ENCODE measurements at regions not wholly inside any gene's neighbourhood (a gene's known extent, or its start where the extent isn't known, plus 50 kb on each side); places are given as distances from the start of the nearest gene placed in this dataset.
A peak's percentile ranks its signal among the peaks of the same experiment; 100 is the strongest.
"Not testable (repeated sequence)": the region's sequence is repeated elsewhere in the genome, so short reads cannot be mapped to it uniquely, and the experiment has no call there.

DNA sequence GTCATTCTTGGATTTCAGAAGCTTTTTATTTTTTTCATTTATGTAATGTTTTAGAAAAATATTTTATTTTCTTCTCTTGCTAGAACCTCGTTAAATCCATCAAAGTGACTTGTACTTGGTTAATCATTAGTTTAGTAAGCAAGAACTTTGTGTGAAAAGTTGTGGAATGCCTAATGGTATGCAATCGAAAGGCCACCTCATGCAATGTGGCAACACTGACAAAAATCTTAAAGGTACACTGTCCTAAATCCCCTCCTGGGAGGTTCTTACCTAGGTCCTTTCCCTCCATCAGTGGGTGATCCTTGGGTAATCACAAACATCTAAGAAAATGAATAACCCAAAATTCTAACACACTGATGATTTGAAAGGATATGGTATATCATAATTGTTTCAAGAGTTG lies 304.2 kb downstream of the DNAH5 start:
- DNase-seq: no peak

DNA sequence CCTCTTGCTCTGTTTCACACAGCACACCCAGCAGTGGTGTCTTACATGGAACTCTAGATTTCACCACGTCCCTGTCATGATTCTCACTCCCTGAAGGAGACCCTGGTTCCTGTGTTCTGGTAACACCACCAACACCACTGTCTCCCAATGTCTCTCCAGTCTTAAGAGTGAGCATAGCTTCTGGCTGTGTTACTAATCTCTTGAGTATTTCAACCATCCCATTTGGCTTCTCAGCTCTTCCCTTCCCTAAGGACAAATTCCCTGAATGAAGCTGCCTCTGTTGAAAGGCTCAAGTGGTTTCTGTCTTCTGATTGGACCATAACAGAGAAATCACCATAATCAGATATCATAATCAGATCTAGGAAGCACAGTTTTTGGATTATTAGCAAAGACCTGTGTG lies 311.8 kb downstream of the DNAH5 start:
- no peak for DNase-seq

DNA sequence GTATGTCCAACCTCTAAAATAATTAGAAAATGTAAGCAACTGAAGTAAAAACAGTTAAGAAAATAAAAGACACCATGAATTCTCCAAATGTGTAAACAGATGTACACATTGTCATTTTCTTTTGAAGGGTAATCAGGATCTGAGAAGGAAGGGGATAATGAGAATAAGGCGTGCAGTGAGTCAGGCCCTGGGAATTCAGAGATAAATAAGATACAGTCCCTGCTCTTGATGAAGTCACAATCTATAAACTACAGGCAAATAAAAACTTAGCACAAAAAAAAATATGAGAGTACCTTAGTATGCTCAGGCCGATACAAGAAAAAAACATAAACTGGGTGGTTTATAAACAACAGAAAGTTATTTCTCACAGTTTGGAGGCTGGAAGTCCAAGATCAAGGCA lies 315.3 kb downstream of the DNAH5 start:
- DNase-seq: no peak

DNA sequence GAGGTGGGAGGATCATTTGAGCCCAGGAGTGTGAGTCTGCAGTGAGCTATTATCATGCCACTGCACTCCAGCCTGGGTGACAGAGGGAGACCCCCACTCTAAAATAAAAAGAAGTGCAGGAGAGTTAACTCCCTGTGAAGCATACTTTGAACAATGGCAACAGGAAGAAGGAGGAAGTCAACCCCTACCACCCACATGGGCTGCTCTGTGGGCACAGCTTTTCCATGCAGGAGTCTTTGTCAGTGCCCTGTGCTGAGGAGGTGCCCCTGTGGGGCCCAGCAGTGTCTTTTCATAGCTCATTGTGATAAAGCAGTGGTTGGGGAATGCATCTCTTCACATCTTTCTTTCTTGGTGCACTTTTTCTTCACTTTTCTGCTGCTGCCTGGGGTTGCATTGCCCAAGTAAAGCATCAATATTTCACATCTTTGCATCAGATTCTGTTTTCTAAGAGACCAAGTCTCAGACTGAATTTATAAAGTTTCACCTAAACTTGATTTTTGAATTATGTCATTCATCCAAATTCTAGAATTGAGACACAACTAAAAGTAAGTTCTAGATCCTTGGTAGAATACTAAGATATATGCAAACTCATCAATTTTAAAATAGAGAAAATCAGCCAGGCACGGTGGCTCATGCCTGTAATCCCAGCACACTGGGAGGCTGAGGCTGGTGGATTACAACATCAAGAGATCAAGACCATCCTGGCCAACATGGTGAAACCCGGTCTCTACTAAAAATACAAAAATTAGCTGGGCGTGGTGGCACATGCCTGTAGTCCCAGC lies 316.6 kb downstream of the DNAH5 start:
- DNase-seq: no peak

DNA sequence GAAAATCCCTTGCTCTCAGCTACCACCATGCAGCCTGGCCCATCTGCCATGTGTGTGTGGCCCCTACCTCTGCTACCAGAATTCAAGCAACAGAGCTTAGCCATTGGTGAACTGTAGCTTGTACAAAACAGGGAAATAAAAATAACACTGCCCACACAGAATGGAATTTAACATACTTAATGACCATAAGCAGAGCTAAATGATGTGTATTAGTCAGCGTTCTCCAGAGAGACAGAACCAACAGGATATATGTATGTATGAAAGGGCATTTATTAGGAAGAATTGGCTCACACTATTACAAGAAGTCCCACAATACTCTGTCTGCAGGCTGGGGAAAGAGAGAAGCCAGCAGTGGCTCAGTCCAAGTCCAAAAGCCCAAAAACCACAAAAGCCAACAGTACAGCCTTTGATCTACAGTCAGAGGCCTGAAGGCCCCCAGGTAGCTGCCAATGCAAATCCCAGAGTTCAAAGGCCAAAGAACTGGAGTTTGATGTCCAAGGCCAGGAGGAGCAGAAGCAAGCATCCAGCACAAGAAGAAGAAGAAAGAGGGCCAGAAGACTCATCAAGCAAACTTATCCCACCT lies 318.8 kb downstream of the DNAH5 start:
- DNase-seq: no peak

DNA sequence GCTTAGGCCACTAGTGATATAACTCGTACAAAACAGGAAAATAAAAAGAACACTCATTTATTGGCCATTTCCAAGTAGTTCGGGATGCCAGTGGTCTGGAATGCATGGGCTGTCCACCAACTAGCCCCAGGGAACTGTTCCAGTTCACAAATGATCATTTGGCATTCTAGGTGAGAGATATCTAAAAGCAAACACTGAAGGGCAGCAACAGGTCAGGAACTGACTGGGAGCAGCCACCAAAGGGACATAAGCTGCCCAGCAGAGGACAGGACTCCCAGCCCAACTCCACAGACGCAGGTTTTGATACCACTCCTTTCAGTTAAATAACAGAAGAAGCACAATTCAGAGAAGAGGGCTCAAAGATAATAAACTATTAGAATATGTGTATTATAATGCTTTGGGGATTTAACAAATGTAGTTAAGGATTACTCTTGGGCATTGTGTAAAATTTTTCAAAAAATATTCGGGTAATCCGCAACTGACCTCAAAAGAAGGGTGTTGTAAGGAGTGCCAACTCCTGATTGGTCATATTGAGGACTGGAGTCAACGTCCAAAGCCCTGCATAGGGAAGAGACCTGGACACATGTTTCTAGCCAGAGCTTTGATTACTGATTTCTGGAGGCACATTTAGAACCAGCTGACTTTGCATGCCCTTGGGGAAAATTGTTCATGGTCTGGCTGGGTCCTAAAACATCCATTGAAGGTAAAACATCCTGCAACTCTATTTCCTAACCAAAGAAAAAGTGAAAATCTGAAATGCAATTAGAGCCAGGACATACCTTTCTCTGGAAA lies 320.0 kb downstream of the DNAH5 start:
- no peak for DNase-seq

DNA sequence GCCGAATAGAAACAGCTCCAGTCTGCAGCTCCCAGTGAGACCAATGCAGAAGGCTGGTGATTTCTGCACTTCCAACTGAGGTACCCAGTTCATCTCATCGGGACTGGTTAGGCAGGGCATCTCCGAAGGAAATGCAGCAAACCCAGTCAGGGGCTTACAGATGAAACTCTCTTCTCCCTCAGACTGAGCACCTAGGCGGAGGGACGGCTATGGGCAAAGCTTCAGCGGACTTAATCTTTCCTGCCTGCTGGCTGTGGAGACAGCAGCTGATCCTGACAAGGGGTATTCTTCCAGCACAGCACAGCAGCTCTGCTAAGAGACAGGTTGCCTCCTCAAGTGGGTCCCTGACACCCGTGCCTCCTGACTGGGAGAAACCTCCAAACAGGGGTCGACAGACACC lies 330.9 kb downstream of the DNAH5 start:
- DNase-seq: no peak

DNA sequence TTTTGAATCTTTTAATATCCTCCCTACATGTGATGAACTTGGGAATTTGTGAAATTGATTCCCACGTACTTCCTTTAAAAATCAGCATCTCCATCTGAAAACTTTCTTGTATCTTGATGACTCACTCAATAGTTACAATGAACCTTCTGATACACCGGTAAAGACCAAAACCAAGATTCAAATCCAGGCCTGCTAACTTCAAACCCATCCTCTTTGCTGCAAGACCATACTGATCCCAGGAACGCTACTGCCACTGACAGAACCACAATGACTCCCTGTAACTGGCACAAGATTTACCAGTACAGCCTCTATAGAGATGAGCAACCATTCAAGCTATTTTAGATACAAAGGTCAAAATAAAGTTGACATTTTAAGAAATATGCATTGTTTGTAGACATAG lies 332.9 kb downstream of the DNAH5 start:
- DNase-seq: no peak

DNA sequence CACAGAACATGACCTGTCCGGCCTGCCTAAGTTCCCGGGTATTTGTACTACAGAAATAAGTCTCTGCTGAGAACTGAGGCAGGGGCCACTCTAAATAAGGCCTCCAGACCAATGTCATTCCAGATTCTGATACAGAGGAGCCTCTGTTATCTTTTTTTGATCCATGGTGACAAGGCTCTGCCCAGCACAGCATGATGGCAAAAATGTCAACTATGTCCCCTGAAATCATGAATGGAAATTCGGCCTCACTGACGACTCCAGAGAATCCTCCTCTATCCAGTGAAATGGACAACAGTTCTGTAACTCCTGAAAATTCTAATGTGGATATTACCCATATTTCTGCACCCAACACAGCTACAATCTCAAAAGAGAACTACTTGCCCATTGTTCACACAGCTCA lies 335.0 kb downstream of the DNAH5 start:
- DNase-seq: no peak

DNA sequence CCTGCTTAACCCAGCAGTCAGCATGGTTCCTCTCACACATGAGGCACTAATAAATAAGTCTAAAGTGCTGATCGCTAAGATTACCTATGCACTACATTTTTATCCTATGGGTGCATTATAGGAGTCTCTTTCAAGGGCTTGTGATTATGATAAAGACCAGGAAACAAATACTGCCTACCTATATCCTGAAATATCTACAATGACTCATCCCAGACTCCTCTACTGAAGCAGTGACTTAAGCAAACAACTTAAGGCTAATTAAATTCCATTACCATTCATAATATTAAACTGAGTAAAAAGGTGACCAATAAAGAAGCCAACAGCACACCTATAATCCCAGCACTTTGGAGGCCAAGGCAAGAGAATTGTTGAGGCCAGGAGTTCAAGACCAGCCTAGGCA lies 338.4 kb downstream of the DNAH5 start:
- no peak for DNase-seq

DNA sequence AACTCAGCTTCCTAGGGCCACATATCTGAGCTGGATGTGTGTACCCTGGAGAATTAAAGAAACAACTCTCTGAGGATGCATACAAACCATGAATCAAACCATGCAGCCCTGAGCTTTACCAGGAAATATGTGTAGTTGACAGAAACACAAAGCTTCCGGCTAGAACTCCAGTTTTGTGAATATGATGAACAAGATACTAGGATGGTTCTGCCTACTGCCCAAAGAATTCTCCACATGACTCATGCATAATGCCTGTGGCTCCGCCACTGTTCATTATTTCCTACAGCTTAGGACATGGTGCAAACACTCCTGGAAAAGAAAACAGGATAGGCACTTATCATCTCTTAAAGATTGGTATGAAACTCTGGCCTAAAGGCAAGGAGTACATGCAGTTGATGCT lies 343.4 kb downstream of the DNAH5 start:
- no peak for DNase-seq

DNA sequence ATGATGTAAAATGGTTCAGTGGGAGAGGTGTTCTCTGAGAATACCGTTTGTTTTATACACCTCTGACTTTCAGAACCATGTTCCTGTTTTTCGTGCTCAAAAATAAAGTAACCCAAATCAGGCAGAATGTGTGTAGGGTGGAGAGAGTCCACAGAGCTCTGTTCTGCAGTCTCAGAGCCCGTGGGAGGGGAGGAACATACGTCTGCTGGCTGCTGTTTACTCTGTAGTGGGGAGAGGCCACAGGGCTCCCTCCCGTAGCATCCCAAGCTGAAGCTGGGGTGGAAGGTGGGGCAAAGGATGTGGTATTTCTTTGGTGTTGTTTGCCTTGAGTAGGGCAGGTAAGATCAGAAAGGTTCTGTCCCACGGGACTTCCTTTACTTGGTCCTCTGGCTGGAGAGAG lies 348.5 kb downstream of the DNAH5 start:
- no peak for DNase-seq

DNA sequence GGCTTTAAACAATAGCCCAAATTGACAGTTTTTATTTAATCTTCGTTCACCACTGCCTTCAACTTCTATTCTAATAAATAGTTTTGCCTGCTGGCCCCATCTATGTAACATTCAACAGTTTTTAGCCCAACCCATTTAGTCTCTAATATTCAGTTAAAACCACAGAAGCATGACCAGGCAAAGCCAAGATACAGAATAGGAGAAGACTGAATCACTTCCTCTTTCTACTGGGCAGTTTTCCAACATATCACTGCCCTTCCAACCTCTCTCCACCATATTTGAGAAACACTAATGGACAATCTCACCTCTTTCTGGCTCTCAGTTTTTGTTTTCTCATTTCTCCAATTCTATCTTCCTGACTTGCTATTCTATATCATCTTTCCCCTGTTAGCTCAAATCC lies 352.9 kb downstream of the DNAH5 start:
- DNase-seq: no peak

DNA sequence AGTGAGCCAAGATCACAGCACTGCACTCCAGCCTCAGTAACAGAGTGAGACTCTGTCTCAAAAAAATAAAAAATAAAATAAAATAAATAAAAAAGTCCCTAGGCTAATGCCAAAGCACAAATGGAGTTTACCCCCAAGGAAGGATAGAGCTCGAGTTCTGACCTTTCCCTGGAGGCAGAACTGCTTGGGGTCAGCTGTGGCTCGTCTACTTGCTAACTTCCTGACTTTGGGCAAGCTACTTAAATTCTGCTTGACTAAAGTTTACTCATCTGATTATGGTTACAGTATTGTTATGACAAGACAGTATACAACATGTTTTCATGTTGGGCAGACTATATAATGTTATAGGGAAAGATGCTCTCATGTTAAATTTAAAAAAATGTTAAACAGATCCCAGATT lies 359.2 kb downstream of the DNAH5 start:
- DNase-seq: no peak

DNA sequence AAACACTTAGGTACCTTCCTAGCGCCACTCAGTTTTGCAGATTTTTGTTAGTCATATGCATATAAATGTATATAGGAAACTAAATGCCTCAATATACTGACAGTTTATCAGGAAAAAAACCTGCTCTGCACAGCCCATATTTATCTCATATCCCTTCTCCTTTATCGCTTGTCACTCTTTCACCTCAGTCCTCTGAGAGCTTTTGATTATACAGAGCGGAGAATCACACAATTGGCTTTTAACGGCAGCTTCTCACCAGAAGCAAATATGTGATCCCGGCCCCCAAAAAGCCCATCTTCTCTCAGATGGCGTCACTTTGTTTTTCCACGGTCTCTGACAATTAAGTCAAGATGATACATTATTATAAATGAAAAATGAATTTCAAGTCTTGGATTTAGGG lies 362.6 kb downstream of the DNAH5 start:
- DNase-seq: no peak

DNA sequence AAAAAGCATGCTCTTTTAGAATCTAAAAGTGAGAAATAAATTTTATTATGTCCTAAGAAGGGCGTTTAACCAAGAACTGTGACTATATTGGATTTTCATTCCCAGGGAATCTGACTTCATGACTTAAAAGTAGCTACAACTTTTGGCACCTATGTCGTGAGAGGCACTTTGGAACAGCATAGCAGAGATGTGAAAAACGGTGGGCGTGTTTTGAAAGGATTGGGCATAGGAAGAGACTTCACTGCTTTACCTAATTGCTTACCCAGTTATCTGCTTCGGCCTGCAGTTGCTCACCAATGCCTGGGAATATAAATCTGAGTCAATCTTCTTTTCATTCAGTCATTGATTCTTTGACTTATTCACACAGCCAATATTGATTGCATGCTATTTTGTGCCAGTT lies 363.4 kb downstream of the DNAH5 start:
- no peak for DNase-seq

DNA sequence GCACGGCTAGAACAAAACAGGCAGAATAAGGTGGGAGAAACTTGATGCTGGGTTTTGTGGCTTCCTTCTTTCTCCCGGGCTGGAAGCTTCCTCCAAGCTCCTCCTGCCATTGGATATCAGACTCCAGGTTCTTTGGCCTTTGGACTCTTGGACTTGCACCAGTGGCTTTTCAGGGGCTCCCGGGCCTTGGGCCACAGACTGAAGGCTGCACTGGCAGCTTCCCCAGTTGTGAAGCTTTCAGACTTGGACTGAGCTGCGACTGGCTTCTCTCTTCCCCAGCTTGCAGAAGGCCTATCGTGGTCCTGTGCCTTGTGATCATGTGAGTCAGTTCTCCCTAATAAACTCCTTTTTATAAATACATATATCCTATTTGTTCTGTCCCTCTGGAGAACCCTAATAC lies 364.4 kb downstream of the DNAH5 start:
- no peak for DNase-seq

DNA sequence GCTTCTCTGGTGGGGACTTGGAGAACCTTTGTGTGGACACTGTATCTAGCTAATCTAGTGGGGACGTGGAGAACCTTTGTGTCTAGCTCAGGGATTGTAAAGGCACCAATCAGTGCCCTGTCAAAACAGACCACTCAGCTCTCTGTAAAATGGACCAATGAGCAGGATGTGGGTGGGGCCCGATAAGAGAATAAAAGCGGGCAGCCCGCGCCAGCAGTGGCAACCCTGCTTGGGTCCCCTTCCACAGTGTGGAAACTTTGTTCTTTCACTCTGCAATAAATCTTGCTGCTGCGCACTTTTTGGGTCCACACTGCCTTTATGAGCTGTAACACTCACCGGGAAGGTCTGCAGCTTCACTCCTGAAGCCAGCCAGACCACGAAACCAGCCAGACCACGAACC lies 365.4 kb downstream of the DNAH5 start:
- not testable (repeated sequence) for DNase-seq

DNA sequence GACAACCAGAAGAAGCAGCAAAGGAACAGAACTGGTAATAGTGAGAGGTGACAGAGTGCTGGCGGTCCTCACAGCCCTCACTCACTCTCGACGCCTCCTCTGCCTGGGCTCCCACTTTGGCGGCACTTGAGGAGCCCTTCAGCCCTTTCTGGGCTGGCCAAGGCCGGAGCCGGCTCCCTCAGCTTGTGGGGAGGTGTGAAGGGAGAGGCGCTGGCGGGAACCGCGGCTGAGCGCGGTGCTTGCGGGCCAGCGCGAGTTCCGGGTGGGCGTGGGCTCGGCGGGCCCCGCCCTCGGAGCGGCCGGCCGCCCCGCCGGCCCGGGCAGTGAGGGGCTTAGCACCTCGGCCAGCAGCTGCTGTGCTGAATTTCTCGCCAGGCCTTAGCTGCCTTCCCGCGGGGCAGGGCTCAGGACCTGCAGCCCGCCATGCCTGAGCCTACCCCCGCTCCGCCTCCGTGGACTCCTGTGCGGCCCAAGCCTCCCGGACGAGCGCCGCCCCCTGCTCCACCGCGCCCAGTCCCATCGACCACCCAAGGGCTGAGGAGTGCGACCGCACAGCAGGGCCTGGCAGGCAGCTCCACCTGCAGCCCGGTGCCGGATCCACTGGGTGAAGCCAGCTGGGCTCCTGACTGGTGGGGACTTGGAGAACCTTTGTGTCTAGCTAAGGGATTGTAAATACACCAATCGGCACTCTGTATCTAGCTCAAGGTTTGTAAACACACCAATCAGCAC lies 366.0 kb downstream of the DNAH5 start:
- not testable (repeated sequence) for DNase-seq

DNA sequence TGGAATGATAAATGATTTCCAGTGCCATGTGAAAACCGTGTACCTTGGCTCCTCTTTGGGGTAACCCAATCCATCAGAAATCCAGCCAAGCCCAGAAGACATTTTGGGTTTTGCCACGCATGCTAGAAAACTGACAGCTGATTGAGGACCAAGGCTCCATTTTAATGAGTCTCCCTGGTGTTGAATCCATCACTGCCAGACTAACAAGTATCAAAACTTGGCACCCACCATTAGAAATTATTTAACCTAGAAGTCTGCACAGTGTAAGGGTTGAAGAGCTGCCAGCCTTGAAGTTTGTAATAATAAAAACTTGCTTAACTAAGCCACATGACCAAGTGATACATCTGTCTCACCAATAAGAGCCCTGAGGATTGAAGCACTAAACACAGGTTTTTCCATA lies 369.9 kb downstream of the DNAH5 start:
- DNase-seq: peak; percentile 22

DNA sequence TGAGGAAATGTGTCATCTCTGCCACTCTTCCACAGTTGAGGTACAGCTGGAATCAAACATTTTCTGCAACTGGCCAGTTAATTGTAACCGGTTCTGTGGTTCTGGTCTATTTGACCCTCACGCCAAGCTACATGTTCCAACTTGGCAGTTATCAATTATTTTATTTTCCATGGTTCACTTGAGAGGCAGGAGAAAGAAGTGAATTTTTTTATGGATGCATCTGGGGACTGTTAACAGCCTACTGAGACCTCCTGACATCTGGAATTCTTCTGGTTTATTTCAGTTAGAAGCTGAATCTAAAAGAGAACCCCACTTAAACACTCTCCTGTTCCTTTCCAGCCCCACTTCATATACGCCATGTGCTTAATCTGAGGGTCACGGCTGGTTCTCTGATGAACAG lies 372.3 kb downstream of the DNAH5 start:
- no peak for DNase-seq

DNA sequence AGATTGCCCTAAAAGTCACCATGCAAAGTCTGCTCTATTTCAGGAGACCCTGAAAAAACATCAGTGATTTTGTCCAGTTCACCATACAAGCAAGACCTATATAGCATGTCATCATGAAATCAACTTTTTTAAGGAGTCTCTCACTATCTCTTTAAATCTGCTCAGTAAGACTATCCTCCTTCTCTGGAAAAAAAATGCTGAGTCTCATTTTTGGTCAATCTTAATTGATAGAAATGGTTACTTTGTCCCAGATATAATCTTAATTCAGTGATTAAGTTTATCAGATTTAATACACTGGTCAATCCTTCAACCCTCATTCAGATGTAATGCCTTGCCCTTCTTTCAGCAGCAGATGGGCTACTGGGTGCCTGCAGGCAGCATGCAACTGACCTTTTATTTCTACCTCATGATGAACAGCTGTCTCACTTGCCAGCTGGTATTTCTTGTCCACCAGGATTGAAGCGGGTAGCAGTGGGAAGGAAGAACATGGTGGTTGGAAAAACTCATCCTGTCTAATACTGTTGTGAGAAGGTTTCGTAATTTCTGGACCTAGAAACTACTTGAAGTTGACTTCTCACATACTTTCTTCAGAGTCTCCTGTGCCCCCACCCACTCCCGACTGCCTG lies 375.3 kb downstream of the DNAH5 start:
- DNase-seq: no peak

DNA sequence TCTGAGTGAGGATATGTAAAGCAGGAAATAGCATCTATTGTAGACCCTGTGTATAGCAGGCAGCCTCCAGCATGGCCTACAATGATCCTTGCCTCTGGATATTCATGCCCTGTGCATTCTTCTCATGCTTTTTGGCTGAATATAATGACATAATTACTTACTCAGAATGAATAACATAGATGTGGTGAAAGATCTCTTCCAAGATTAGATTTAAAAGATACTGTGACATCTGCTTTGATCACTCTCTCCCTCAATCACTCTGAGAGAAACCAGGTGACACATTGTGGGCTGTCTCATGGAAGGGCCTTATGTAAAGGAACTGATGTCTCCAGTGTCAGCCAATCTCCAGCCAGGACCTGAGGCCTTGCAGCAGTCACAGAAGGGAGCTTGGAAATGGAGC lies 376.7 kb downstream of the DNAH5 start:
- DNase-seq: no peak
